Erythroblast (primary cell): ENCODE measurements at regions not wholly inside any gene's neighbourhood (a gene's known extent, or its start where the extent isn't known, plus 50 kb on each side); places are given as distances from the start of the nearest gene placed in this dataset.

Experiments used
- GATA1 ChIP-seq: IDR thresholded peaks from 2 replicates; pipeline ENCODE4 v1.6.1; 2011; ENCODE audit warnings: low read depth, mild to moderate bottlenecking, control low read depth, low read length, moderate library complexity
- POLR2A ChIP-seq: IDR thresholded peaks from 2 replicates; pipeline ENCODE4 v1.6.1; 2011; ENCODE audit warnings: mild to moderate bottlenecking, low read length

DNA sequence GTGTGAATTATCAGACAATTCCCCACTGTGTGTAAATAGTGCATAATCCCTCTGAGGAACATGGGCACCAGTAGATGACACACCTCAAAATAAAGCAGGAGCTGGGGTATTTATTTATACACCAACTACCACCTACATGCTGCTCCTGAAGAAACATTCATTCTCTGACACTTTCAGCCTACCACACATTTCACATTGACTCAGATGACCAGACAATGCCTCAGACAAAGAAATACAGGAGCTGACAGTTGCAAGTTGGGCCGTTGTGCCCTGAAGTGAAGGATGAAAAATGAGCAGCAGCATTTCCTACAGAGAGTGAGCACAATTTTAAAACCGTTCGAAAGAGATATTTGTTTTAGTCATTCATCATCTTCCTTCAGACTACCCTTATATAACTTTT is 63.2 kb downstream of the RGS2 start:
- TF ChIP-seq POLR2A, result no peak
- TF ChIP-seq GATA1, result no peak
